Testis (tissue), 2 donors: ENCODE measurements at regions not wholly inside any gene's neighbourhood (a gene's known extent, or its start where the extent isn't known, plus 50 kb on each side); places are given as distances from the start of the nearest gene placed in this dataset.

Source experiments
- POLR2A ChIP-seq: fragments of 450-650 bp; IDR thresholded peaks from one replicate; pipeline ENCODE4 v1.6.1; 2017; ENCODE audit warnings: antibody characterized with exemption, mild to moderate bottlenecking, moderate library complexity
- TF ChIP-seq, protein P1 (sequence below), 3 experiments: fragments of 450-650 bp in 2 of 3; fragments of 200-600 bp in 1 of 3; sonication (generic) in 1 of 3; IDR thresholded peaks; one replicate each; pipeline ENCODE4 v1.5.1; 2016 to 2019; ENCODE audit warnings: antibody characterized with exemption in 3 of 3, mild to moderate bottlenecking in 2 of 3, moderate library complexity in 1 of 3

GRCh38 chr6:9112544-9112943, 677.2 kb upstream of the SLC35B3 start:
- TF ChIP-seq, protein P1, sequence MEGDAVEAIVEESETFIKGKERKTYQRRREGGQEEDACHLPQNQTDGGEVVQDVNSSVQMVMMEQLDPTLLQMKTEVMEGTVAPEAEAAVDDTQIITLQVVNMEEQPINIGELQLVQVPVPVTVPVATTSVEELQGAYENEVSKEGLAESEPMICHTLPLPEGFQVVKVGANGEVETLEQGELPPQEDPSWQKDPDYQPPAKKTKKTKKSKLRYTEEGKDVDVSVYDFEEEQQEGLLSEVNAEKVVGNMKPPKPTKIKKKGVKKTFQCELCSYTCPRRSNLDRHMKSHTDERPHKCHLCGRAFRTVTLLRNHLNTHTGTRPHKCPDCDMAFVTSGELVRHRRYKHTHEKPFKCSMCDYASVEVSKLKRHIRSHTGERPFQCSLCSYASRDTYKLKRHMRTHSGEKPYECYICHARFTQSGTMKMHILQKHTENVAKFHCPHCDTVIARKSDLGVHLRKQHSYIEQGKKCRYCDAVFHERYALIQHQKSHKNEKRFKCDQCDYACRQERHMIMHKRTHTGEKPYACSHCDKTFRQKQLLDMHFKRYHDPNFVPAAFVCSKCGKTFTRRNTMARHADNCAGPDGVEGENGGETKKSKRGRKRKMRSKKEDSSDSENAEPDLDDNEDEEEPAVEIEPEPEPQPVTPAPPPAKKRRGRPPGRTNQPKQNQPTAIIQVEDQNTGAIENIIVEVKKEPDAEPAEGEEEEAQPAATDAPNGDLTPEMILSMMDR (IDR thresholded peaks at IDR 0.05), result no peak
- no peak for TF ChIP-seq POLR2A
